Fibroblast of pulmonary artery (primary cell): ENCODE measurements at regions not wholly inside any gene's neighbourhood (a gene's known extent, or its start where the extent isn't known, plus 50 kb on each side); places are given as distances from the start of the nearest gene placed in this dataset.

Experiments
- DNase-seq: peaks from one replicate; pipeline ENCODE4 v3.0.0-alpha.2; 2010; ENCODE audit warnings: low read depth
- H3K4me3 ChIP-seq: replicated peaks from 2 replicates; pipeline ENCODE4 v1.5.1; 2011; ENCODE audit warnings: low read depth, mild to moderate bottlenecking, control low read depth, low read length, moderate library complexity
- TF ChIP-seq, protein P1 (sequence below): IDR thresholded peaks from 2 replicates; pipeline ENCODE4 v1.5.1; 2011; ENCODE audit warnings: mild to moderate bottlenecking, control low read depth, low read length, inconsistent platforms; ENCODE audit errors: missing control alignments

DNA sequence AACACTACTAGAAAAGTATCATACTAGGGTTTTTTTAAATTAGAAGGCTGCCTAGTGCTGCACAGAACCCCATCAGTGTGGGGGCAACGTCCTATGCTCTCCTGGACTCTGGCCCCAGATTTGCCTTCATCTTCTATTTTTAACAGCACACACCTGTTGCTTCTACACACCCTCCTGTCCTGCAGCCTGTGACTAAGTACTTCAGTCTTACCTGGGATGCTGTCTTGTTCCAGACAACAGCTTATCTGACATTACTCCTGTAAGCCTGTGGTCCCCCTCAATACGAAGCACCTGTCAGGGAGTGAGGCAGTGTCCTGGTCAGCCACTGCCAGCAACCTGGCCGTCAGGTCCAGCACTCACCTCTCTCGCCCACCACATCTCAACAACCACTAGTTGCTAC lies 247.6 kb upstream of the PSMD7 start:
- TF ChIP-seq, protein P1, sequence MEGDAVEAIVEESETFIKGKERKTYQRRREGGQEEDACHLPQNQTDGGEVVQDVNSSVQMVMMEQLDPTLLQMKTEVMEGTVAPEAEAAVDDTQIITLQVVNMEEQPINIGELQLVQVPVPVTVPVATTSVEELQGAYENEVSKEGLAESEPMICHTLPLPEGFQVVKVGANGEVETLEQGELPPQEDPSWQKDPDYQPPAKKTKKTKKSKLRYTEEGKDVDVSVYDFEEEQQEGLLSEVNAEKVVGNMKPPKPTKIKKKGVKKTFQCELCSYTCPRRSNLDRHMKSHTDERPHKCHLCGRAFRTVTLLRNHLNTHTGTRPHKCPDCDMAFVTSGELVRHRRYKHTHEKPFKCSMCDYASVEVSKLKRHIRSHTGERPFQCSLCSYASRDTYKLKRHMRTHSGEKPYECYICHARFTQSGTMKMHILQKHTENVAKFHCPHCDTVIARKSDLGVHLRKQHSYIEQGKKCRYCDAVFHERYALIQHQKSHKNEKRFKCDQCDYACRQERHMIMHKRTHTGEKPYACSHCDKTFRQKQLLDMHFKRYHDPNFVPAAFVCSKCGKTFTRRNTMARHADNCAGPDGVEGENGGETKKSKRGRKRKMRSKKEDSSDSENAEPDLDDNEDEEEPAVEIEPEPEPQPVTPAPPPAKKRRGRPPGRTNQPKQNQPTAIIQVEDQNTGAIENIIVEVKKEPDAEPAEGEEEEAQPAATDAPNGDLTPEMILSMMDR: no peak
- no peak for DNase-seq
- H3K4me3 ChIP-seq: no peak overlapping the region

DNA sequence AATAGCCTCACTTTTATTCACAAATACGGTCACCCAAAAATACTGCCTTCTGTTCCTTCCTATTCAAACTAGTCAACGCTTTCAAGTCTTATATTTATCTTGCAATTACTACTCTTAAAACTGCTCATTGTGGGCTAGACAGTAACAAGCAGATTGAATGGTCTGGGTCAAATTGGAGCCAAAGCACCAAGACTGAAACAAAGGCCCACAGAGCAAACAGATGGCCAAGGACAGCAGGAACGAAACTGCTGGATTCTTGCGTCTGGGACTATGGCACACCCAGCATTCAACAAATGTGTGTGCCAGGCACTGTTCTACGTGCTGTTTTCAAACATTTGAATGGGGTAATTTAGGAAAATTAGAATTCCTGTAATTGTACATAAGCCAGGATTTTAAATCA lies 250.1 kb upstream of the PSMD7 start:
- no peak overlapping the region for H3K4me3 ChIP-seq
- DNase-seq: no peak
- TF ChIP-seq, protein P1: no peak

DNA sequence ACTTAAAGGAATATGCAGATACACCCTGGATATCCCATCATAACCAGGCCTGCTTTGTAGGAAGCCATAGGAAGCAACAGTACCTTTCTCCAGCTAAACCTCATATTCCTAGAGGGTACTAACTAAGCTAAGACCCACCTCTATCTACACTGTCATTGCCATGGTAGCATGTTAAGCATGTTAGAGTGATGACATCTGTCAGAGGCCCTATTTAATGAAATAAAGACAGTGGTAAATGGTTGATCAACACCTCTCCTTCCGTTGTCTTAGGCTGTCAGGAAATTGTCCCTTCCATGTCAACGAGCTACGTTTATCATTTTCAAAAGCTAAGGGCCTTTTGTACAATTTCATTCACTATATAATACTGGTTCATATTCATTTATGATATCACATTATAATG lies 251.1 kb upstream of the PSMD7 start:
- no peak for DNase-seq
- TF ChIP-seq, protein P1: no peak
- H3K4me3 ChIP-seq: no peak overlapping the region

DNA sequence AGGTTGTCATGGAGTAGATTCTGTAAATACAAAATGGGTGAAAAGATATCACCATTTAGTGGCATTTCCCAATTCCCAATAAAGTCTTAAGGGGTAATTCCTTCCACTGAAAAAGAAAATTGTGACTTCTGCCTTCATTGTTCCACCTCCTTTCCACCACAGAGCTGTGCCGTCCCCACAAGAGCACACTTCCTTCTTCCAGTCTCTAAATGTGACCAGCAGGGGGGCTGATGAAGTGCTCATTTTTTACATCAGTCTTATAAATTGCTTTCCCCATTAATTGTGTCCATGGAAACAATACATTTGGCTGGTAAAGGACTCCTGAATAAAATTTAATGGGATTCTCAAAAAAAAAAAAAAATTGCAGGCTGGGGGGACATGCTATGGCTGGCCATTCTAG lies 260.8 kb upstream of the PSMD7 start:
- DNase-seq: peak; percentile 8

DNA sequence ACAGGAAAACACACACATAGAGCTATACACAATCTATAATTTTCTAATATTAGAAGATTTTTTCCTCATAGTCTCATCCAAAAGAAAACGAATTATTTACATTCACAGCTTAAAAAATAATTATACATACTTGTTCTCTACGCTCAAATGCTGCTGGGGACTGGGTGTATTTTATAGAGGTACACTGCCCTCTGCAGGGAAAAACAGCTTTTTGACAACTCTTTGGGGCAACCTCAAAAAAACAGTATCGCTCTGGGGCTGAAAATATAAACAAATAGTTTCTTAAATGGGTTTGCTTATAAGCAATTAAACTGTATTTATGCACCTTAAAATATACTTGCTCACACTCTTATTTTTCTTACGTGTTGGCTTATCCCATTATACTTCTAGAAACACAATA lies 261.8 kb upstream of the PSMD7 start:
- H3K4me3 ChIP-seq: no peak overlapping the region
- TF ChIP-seq, protein P1: peak; percentile 40
- DNase-seq: peak; percentile 28

More for the DNA sequence above, 260.8 kb upstream of the PSMD7 start:
- H3K4me3 ChIP-seq: no peak overlapping the region
- TF ChIP-seq, protein P1: peak; percentile 23

DNA sequence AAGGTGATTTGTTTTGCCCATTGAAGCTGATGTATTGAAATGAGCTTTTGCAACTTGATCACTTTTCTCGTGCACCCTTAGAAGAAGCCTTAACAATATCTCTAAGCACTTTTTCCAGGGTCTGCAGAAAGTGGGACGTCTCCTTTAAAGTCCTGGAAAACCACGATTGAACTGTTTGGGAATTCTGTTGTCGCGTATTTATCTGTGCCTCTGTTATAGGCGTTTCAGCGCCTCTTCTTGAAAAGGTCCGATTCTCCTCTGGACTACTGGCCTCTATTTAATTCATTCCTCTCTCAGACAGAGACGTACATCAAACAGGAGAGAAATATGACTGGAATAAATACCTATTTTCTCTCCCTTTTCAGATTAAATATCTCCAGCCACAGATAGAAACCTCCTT lies 262.4 kb upstream of the PSMD7 start:
- no peak for DNase-seq
- no peak overlapping the region for H3K4me3 ChIP-seq
- TF ChIP-seq, protein P1: no peak

DNA sequence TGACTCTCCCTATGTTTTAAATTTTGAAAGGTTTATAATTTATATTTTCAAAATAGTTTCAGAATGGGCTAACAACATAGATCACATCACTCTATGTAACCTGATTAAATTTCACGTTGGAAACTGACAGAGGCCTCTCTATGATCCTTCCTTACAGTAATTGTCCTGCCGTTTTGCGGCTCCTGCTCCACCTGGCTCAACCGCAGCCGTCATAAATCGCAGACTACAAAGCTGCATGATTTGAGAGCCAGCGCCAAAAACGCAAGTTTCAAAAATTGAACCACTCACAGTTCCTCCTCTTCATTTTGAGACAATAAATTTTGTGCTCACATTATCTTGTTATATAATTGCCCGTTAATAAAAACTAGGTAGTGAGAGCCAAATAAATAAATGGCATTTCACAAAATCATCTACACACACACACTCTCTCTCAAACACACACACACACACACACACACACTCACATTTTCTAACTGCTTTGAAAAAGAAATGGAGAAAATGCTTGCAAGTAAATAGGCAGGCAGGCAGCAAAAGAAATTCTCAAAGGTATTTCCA lies 263.1 kb upstream of the PSMD7 start:
- no peak overlapping the region for H3K4me3 ChIP-seq
- TF ChIP-seq, protein P1: no peak
- no peak for DNase-seq
